ENCODE measurements at regions not wholly inside any gene's neighbourhood (a gene's known extent, or its start where the extent isn't known, plus 50 kb on each side); places are given as distances from the start of the nearest gene placed in this dataset.

GRCh38 chr12:114201794-114202193 lies 204.2 kb downstream of the TBX5 start:
- no peak for TF ChIP-seq EZH2 (IDR thresholded peaks at IDR 0.05; ENCODE audit: low read length, unreplicated experiment)
- no peak for TF ChIP-seq EZH2phosphoT487 (IDR thresholded peaks at IDR 0.05; ENCODE audit: borderline replicate concordance, low read length)
- TF ChIP-seq CTCF (conservative IDR thresholded peaks at IDR 0.05; ENCODE audit: low read depth, low read length): no peak
- no TSS peak for BruUV-seq (replicated peaks)
- H3K27me3 ChIP-seq (ENCODE audit: low read length): peaks cover 5% of the 10 kb centered on the region; the same call in 1 of the 2 replicates
- no peaks in the 10 kb centered on the region for H3F3A ChIP-seq (ENCODE audit: low read length, unreplicated experiment)
- no peak for DNase-seq
- no peak overlapping the region for H3K4me3 ChIP-seq (ENCODE audit: low read length)
- H3K9ac ChIP-seq (ENCODE audit: low read length): no peak overlapping the region
- no peak for ATAC-seq
- H3K4me2 ChIP-seq (ENCODE audit: low read length): no peak overlapping the region
- H3K9me2 ChIP-seq (replicated peaks; ENCODE audit: low read length): no peaks in the 10 kb centered on the region
- 0 out of 2 replicates have a peak, but pooled peaks cover 3% of the 10 kb centered on the region for H3K9me3 ChIP-seq (ENCODE audit: low read length)
- intact Hi-C loops (cut with micrococcal nuclease): no loop called here
- no peak overlapping the region for H3K27ac ChIP-seq (ENCODE audit: low read length)
- POLR2A ChIA-PET (ENCODE audit: unreplicated experiment): no interaction called here
- H2AFZ ChIP-seq (ENCODE audit: low read length): no peak overlapping the region
- H4K20me1 ChIP-seq (ENCODE audit: low read length): no peaks in the 10 kb centered on the region
- no peaks in the 10 kb centered on the region for H3K4me1 ChIP-seq (ENCODE audit: insufficient read depth, low read length)
- H3K36me3 ChIP-seq (ENCODE audit: low read depth, low read length): no peaks in the 10 kb centered on the region
- CTCF ChIA-PET: no interaction called here
- H3K79me2 ChIP-seq (ENCODE audit: low read length): no peaks in the 10 kb centered on the region

- H3K27ac ChIP-seq (ENCODE audit: low read length): no peak overlapping the region
- ChIA-PET CTCF (no interaction called here), POLR2A (ENCODE audit: unreplicated experiment) (no interaction called here)
- no peak for TF ChIP-seq EZH2phosphoT487 (IDR thresholded peaks at IDR 0.05; ENCODE audit: borderline replicate concordance, low read length)
- TF ChIP-seq EZH2 (IDR thresholded peaks at IDR 0.05; ENCODE audit: low read length, unreplicated experiment): no peak
- no peak for TF ChIP-seq CTCF (conservative IDR thresholded peaks at IDR 0.05; ENCODE audit: low read depth, low read length)
- no peak overlapping the region for H3K4me3 ChIP-seq (ENCODE audit: low read length)
- no peak overlapping the region for H2AFZ ChIP-seq (ENCODE audit: low read length)
- H3K4me2 ChIP-seq (ENCODE audit: low read length): no peak overlapping the region
- H3K9me2 ChIP-seq (replicated peaks; ENCODE audit: low read length): no peaks in the 10 kb centered on the region
- no peaks in the 10 kb centered on the region for H3K36me3 ChIP-seq (ENCODE audit: low read depth, low read length)
- intact Hi-C loops (cut with micrococcal nuclease): no loop called here
- ATAC-seq: no peak
- H3K27me3 ChIP-seq (ENCODE audit: low read length): peaks cover 51% of the 10 kb centered on the region
- no peaks in the 10 kb centered on the region for H4K20me1 ChIP-seq (ENCODE audit: low read length)
- no peak for DNase-seq
- no peaks in the 10 kb centered on the region for H3K79me2 ChIP-seq (ENCODE audit: low read length)
- H3K9ac ChIP-seq (ENCODE audit: low read length): no peak overlapping the region
- no TSS peak for BruUV-seq (replicated peaks)
- H3K4me1 ChIP-seq (ENCODE audit: insufficient read depth, low read length): no peaks in the 10 kb centered on the region
- 0 out of 2 replicates have a peak, but pooled peaks cover 3% of the 10 kb centered on the region for H3K9me3 ChIP-seq (ENCODE audit: low read length)
- no peaks in the 10 kb centered on the region for H3F3A ChIP-seq (ENCODE audit: low read length, unreplicated experiment)
Measured at GRCh38 chr12:114194956-114195355, 211.0 kb downstream of the TBX5 start.

GRCh38 chr12:114194066-114194465 lies 211.9 kb downstream of the TBX5 start:
- BruUV-seq (replicated peaks): no TSS peak
- intact Hi-C loops (cut with micrococcal nuclease): no loop called here
- Histone ChIP-seq H3K4me3 (ENCODE audit: low read length) (no peak overlapping the region), H3F3A (ENCODE audit: low read length, unreplicated experiment) (no peaks in the 10 kb centered on the region), H3K9ac (ENCODE audit: low read length) (no peak overlapping the region), H3K4me2 (ENCODE audit: low read length) (no peak overlapping the region), H3K27ac (ENCODE audit: low read length) (no peak overlapping the region), H4K20me1 (ENCODE audit: low read length) (no peaks in the 10 kb centered on the region), H3K9me3 (ENCODE audit: low read length) (0 out of 2 replicates have a peak, but pooled peaks cover 3% of the 10 kb centered on the region), H3K27me3 (ENCODE audit: low read length) (peaks cover 55% of the 10 kb centered on the region), H3K4me1 (ENCODE audit: insufficient read depth, low read length) (no peaks in the 10 kb centered on the region), H3K36me3 (ENCODE audit: low read depth, low read length) (no peaks in the 10 kb centered on the region), H2AFZ (ENCODE audit: low read length) (no peak overlapping the region), H3K79me2 (ENCODE audit: low read length) (no peaks in the 10 kb centered on the region), H3K9me2 (replicated peaks; ENCODE audit: low read length) (no peaks in the 10 kb centered on the region)
- CTCF ChIA-PET: no interaction called here
- DNase-seq (no peak), ATAC-seq (no peak)
- POLR2A ChIA-PET (ENCODE audit: unreplicated experiment): no interaction called here
- no peak for TF ChIP-seq CTCF (conservative IDR thresholded peaks at IDR 0.05; ENCODE audit: low read depth, low read length)
